Psoas muscle (tissue), 7 donors: ENCODE measurements at regions not wholly inside any gene's neighbourhood (a gene's known extent, or its start where the extent isn't known, plus 50 kb on each side); places are given as distances from the start of the nearest gene placed in this dataset.

Experiments used
- ATAC-seq, 4 donors: fragments of 200-7000 bp; cut with Tn5 transposase; one replicate each; pipeline ENCODE4 v1.9.1; 2020; ENCODE audit warnings: moderate library complexity in 3 of 4, mild to moderate bottlenecking in 2 of 4
- DNase-seq, 2 donors: peaks; one replicate each; pipeline ENCODE4 v3.0.0-alpha.2; 2020
- H3K27ac ChIP-seq: fragments of 200-600 bp; one replicate; pipeline ENCODE4 v1.8.0; 2022
- H3K27me3 ChIP-seq, 3 donors: fragments of 200-600 bp in 1 of 3; one replicate each; pipeline versions ENCODE4 v1.6.1 to v1.8.0; 2013 to 2022; ENCODE audit warnings: low read length in 2 of 3, mild to moderate bottlenecking in 2 of 3, moderate library complexity in 1 of 3; ENCODE audit not compliant: insufficient read depth in 3 of 3
- H3K36me3 ChIP-seq, 2 donors: fragments of 200-600 bp in 1 of 2; one replicate each; pipeline versions ENCODE4 v1.6.1 to v1.8.0; 2013 to 2022; ENCODE audit warnings: low read depth in 1 of 2, mild to moderate bottlenecking in 1 of 2, moderate library complexity in 1 of 2; ENCODE audit not compliant: insufficient read depth in 1 of 2
- H3K4me1 ChIP-seq: fragments of 200-600 bp; one replicate; pipeline ENCODE4 v1.8.0; 2022
- H3K4me3 ChIP-seq: fragments of 200-600 bp; one replicate; pipeline ENCODE4 v1.8.0; 2022; ENCODE audit warnings: mild to moderate bottlenecking
- H3K9me3 ChIP-seq: fragments of 200-600 bp; one replicate; pipeline ENCODE4 v1.8.0; 2022
- CTCF ChIP-seq: fragments of 200-600 bp; IDR thresholded peaks from one replicate; pipeline ENCODE4 v1.8.0; 2022; ENCODE audit warnings: antibody characterized with exemption
- WGBS, 3 donors: extraction: QIAGEN DNeasy Blood & Tissue Kit; methylation state at CpG; one replicate each; pipeline versions ENCODE4 v1.1.6 to v1.1.7; 2013; 5-methylcytosine and 5-hydroxymethylcytosine counted together
- intact Hi-C, 2 donors: fragments of 100-400 bp; cut with DNase I; formaldehyde crosslinking; loops; one replicate each; pipeline versions ENCODE4 v1.11.0 to v1.14.2; 2022
- donor health status: healthy with polysubstance abuse.
- donor health status: DM: no; HTN: no; CAD: no; lungs with moderate emphysema.
- donor health status: Bipolar disorder and iron deficiency.
- donor health status: healthy.
- donor health status: DM: yes; HTN: yes; CAD: no.
- donor health status: DM: no; HTN: no; CAD: no.
- donor health status: DM: yes; HTN: yes; CAD: no.

- H3K36me3 ChIP-seq = no peaks in the 10 kb centered on the region
- no peaks in the 10 kb centered on the region for H3K9me3 ChIP-seq
- DNase-seq (no peak), ATAC-seq (no peak)
- intact Hi-C loops = no loop called here
- no peak overlapping the region for H3K27ac ChIP-seq
- no peak for TF ChIP-seq CTCF
- H3K4me1 ChIP-seq = no peaks in the 10 kb centered on the region
- 88 to 96% (median 94%) methylated on average over 24 to 28 of the region's 28 CpGs for WGBS, 3 donors
- no peak overlapping the region for H3K4me3 ChIP-seq
- no peaks in the 10 kb centered on the region for H3K27me3 ChIP-seq
Measured at GRCh38 chr4:31185014-31185585, 464.9 kb downstream of the PCDH7 start.

GRCh38 chr4:31187979-31188378 lies 467.8 kb downstream of the PCDH7 start:
- no peaks in the 10 kb centered on the region for H3K27me3 ChIP-seq
- no peaks in the 10 kb centered on the region for H3K9me3 ChIP-seq
- H3K27ac ChIP-seq = no peak overlapping the region
- DNase-seq = no peak
- intact Hi-C loops = no loop called here
- TF ChIP-seq CTCF = no peak
- 36 to 72% (median 67%) methylated on average over 5 of the region's 5 CpGs for WGBS, 3 donors
- no peaks in the 10 kb centered on the region for H3K36me3 ChIP-seq
- H3K4me3 ChIP-seq = no peak overlapping the region
- ATAC-seq = no peak
- no peaks in the 10 kb centered on the region for H3K4me1 ChIP-seq

GRCh38 chr4:31189938-31190337 lies 469.8 kb downstream of the PCDH7 start:
- TF ChIP-seq CTCF = no peak
- H3K9me3 ChIP-seq = no peaks in the 10 kb centered on the region
- intact Hi-C loops = no loop called here
- H3K4me1 ChIP-seq = no peaks in the 10 kb centered on the region
- H3K27me3 ChIP-seq = no peaks in the 10 kb centered on the region
- H3K36me3 ChIP-seq = no peaks in the 10 kb centered on the region
- WGBS, 3 donors = 85 to 89% (median 86%) methylated on average over 1 of the region's 1 CpG
- no peak for DNase-seq
- ATAC-seq = no peak
- no peak overlapping the region for H3K4me3 ChIP-seq
- no peak overlapping the region for H3K27ac ChIP-seq

GRCh38 chr4:31190671-31191070 lies 470.5 kb downstream of the PCDH7 start:
- Histone ChIP-seq H3K27ac (no peak overlapping the region), H3K36me3 (no peaks in the 10 kb centered on the region), H3K4me3 (no peak overlapping the region), H3K9me3 (no peaks in the 10 kb centered on the region), H3K4me1 (no peaks in the 10 kb centered on the region), H3K27me3 (no peaks in the 10 kb centered on the region)
- intact Hi-C loops = no loop called here
- ATAC-seq = no peak
- no peak for TF ChIP-seq CTCF
- DNase-seq = no peak

- 65 to 74% (median 70%) methylated on average over 2 of the region's 2 CpGs for WGBS, 3 donors
- no peak for DNase-seq
Measured at GRCh38 chr4:31192341-31192740, 472.2 kb downstream of the PCDH7 start.

More at GRCh38 chr4:31192341-31192740, 472.2 kb downstream of the PCDH7 start:
- Histone ChIP-seq H3K36me3 (no peaks in the 10 kb centered on the region), H3K4me1 (no peaks in the 10 kb centered on the region), H3K9me3 (no peaks in the 10 kb centered on the region), H3K27me3 (no peaks in the 10 kb centered on the region), H3K4me3 (no peak overlapping the region), H3K27ac (no peak overlapping the region)
- TF ChIP-seq CTCF = no peak
- intact Hi-C loops = no loop called here
- ATAC-seq = no peak
